ENCODE measurements at regions not wholly inside any gene's neighbourhood (a gene's known extent, or its start where the extent isn't known, plus 50 kb on each side); places are given as distances from the start of the nearest gene placed in this dataset.

DNA sequence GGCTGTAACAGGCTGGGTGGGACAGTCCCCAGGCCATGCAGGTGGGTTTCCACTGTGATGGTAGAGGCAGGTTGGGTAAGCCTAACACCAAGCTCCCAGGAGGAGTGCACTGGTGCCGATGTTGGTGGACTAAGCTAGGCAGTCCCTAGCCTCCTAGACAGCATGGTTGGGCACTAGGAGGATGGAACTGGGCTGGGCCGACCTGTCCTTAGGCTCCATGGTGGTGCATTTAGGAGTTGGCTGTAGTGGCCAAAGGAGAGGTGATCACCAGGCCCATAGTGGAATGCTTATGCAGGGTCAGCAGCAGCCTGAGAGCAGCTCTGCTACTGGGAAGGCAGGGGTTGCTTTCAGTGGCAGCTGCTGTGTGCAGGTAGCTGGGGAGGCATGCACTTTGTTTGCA lies 247.7 kb upstream of the CNTNAP2 start:
- Mint-ChIP-seq H3K4me3 (no peak overlapping the region), H3K27me3 (no peaks in the 10 kb centered on the region), H3K9me3 (ENCODE audit: insufficient read depth) (peaks cover 14% of the 10 kb centered on the region), H3K4me1 (no peaks in the 10 kb centered on the region), H3K27ac (no peak overlapping the region)
- POLR2A ChIA-PET: no interaction called here
- TF ChIP-seq EZH2 (IDR thresholded peaks at IDR 0.05; ENCODE audit: borderline replicate concordance, insufficient read depth, low read depth, low read length, poor library complexity, severe bottlenecking): no peak
- TF ChIP-seq, protein P1, sequence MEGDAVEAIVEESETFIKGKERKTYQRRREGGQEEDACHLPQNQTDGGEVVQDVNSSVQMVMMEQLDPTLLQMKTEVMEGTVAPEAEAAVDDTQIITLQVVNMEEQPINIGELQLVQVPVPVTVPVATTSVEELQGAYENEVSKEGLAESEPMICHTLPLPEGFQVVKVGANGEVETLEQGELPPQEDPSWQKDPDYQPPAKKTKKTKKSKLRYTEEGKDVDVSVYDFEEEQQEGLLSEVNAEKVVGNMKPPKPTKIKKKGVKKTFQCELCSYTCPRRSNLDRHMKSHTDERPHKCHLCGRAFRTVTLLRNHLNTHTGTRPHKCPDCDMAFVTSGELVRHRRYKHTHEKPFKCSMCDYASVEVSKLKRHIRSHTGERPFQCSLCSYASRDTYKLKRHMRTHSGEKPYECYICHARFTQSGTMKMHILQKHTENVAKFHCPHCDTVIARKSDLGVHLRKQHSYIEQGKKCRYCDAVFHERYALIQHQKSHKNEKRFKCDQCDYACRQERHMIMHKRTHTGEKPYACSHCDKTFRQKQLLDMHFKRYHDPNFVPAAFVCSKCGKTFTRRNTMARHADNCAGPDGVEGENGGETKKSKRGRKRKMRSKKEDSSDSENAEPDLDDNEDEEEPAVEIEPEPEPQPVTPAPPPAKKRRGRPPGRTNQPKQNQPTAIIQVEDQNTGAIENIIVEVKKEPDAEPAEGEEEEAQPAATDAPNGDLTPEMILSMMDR (IDR thresholded peaks at IDR 0.05): no peak
- WGBS (ENCODE audit: insufficient coverage): 85% methylated on average over 2 of the region's 2 CpGs
- Histone ChIP-seq H3K9ac (ENCODE audit: low read length) (no peak overlapping the region), H3K4me3 (ENCODE audit: control extremely low read depth in 1 of 5, extremely low read depth in 1 of 5, insufficient read depth in 1 of 5, low read depth in 2 of 5, low read length in 4 of 5) (no peak overlapping the region), H2AFZ (ENCODE audit: insufficient read depth, low read depth, low read length, poor library complexity, severe bottlenecking) (no peak overlapping the region), H3K4me2 (replicated peaks; ENCODE audit: low read depth, low read length, poor library complexity, severe bottlenecking) (no peak overlapping the region), H3K36me3 (replicated peaks in 1 of 2; ENCODE audit: control extremely low read depth in 1 of 2, control insufficient read depth in 1 of 2, extremely low read depth in 1 of 2, insufficient read depth in 2 of 2, low read length in 1 of 2) (no peaks in the 10 kb centered on the region), H3K4me1 (ENCODE audit: control insufficient read depth in 2 of 2, insufficient read depth in 2 of 2, low read length in 2 of 2) (no peaks in the 10 kb centered on the region), H3K27ac (ENCODE audit: low read length in 2 of 2) (no peak overlapping the region), H3K9me3 (ENCODE audit: control extremely low read depth in 1 of 3, control insufficient read depth in 2 of 3, insufficient read depth in 1 of 3, low read length in 2 of 3) (peaks cover 0 to 10% (median 8%) of the 10 kb centered on the region in 3 donors), H3K27me3 (replicated peaks in 1 of 4; ENCODE audit: control extremely low read depth in 1 of 4, control insufficient read depth in 3 of 4, insufficient read depth in 4 of 4, low read length in 3 of 4) (no peaks in the 10 kb centered on the region), H3K79me2 (ENCODE audit: control insufficient read depth, insufficient read depth, low read length) (no peaks in the 10 kb centered on the region), H4K20me1 (ENCODE audit: control insufficient read depth, insufficient read depth, low read length, poor library complexity, severe bottlenecking) (no peaks in the 10 kb centered on the region)
- DNase-seq (no peak), ATAC-seq (ENCODE audit: low read depth) (no peak)
- CTCF ChIA-PET: no interaction called here
- intact Hi-C loops (cut with micrococcal nuclease): no loop called here

DNA sequence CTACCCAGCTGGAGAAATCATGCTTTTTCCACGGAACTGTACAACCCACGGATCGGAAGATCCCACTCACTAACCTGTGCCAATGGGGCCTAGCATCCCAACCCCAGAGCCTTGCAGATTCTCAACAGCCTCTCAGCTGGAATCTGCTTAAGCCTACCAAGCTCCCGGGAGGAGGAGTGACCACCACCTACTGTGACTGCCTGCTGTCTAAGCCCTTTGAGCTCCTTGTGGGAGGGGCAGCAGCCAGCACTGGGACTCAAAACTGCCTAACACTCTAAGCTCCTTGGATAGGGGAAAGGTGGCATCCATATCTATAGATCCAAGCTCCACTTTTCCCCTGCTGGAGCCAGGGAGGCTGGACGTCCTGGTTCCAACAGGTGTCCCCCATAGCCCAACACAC lies 254.4 kb upstream of the CNTNAP2 start:
- TF ChIP-seq, protein P1 (IDR thresholded peaks at IDR 0.05): no peak
- TF ChIP-seq EZH2 (IDR thresholded peaks at IDR 0.05; ENCODE audit: borderline replicate concordance, insufficient read depth, low read depth, low read length, poor library complexity, severe bottlenecking): no peak
- Histone ChIP-seq H3K79me2 (ENCODE audit: control insufficient read depth, insufficient read depth, low read length) (no peaks in the 10 kb centered on the region), H3K4me3 (ENCODE audit: control extremely low read depth in 1 of 5, extremely low read depth in 1 of 5, insufficient read depth in 1 of 5, low read depth in 2 of 5, low read length in 4 of 5) (no peak overlapping the region), H3K4me1 (ENCODE audit: control insufficient read depth in 2 of 2, insufficient read depth in 2 of 2, low read length in 2 of 2) (no peaks in the 10 kb centered on the region), H3K36me3 (replicated peaks in 1 of 2; ENCODE audit: control extremely low read depth in 1 of 2, control insufficient read depth in 1 of 2, extremely low read depth in 1 of 2, insufficient read depth in 2 of 2, low read length in 1 of 2) (no peaks in the 10 kb centered on the region), H3K27ac (ENCODE audit: low read length in 2 of 2) (no peak overlapping the region), H3K9ac (ENCODE audit: low read length) (no peak overlapping the region), H4K20me1 (ENCODE audit: control insufficient read depth, insufficient read depth, low read length, poor library complexity, severe bottlenecking) (no peaks in the 10 kb centered on the region), H3K4me2 (replicated peaks; ENCODE audit: low read depth, low read length, poor library complexity, severe bottlenecking) (no peak overlapping the region), H2AFZ (ENCODE audit: insufficient read depth, low read depth, low read length, poor library complexity, severe bottlenecking) (no peak overlapping the region), H3K27me3 (replicated peaks in 1 of 4; ENCODE audit: control extremely low read depth in 1 of 4, control insufficient read depth in 3 of 4, insufficient read depth in 4 of 4, low read length in 3 of 4) (no peaks in the 10 kb centered on the region), H3K9me3 (ENCODE audit: control extremely low read depth in 1 of 3, control insufficient read depth in 2 of 3, insufficient read depth in 1 of 3, low read length in 2 of 3) (peaks cover 0 to 6% (median 1%) of the 10 kb centered on the region in 3 donors)
- 90% methylated on average over 4 of the region's 5 CpGs for whole genome bisulfite sequencing (ENCODE audit: insufficient coverage)
- POLR2A ChIA-PET: no interaction called here
- H3K27me3 Mint-ChIP-seq: no peaks in the 10 kb centered on the region
- H3K27ac Mint-ChIP-seq: no peak overlapping the region
- intact Hi-C loops (cut with micrococcal nuclease): no loop called here
- CTCF ChIA-PET: no interaction called here
- no peak for DNase-seq
- ATAC-seq (ENCODE audit: low read depth): no peak
- peaks cover 9% of the 10 kb centered on the region for H3K9me3 Mint-ChIP-seq (ENCODE audit: insufficient read depth)
- no peak overlapping the region for H3K4me3 Mint-ChIP-seq
- no peaks in the 10 kb centered on the region for H3K4me1 Mint-ChIP-seq
